WERI-Rb-1 (cell line): ENCODE measurements at regions not wholly inside any gene's neighbourhood (a gene's known extent, or its start where the extent isn't known, plus 50 kb on each side); places are given as distances from the start of the nearest gene placed in this dataset.

ENCODE experiments used
- DNase-seq: peaks from one replicate; pipeline ENCODE4 v3.0.0-alpha.2; 2020
- H3K27ac ChIP-seq: fragments of 250-450 bp; sonication (Bioruptor Pico); 2 replicates; pipeline ENCODE4 v1.5.1; 2020; ENCODE audit warnings: mild to moderate bottlenecking, moderate library complexity
- H3K27me3 ChIP-seq: fragments of 250-450 bp; sonication (Bioruptor Pico); 2 replicates; pipeline ENCODE4 v1.5.1; 2021; ENCODE audit warnings: mild to moderate bottlenecking, low read depth, moderate library complexity; ENCODE audit not compliant: insufficient read depth, severe bottlenecking
- H3K36me3 ChIP-seq: fragments of 250-450 bp; sonication (Bioruptor Pico); 2 replicates; pipeline ENCODE4 v1.5.1; 2020; ENCODE audit warnings: mild to moderate bottlenecking, moderate library complexity
- H3K4me3 ChIP-seq: 2 replicates; pipeline ENCODE4 v1.5.1; 2011; ENCODE audit warnings: low read depth, mild to moderate bottlenecking, control low read depth, low read length
- H3K9me3 ChIP-seq: fragments of 250-450 bp; sonication (Bioruptor Pico); 2 replicates; pipeline ENCODE4 v1.5.1; 2021; ENCODE audit warnings: mild to moderate bottlenecking, moderate library complexity; ENCODE audit not compliant: severe bottlenecking
- CTCF ChIP-seq: IDR thresholded peaks from 2 replicates; pipeline ENCODE4 v1.5.1; 2011; ENCODE audit warnings: low read depth, mild to moderate bottlenecking, control low read depth, inconsistent platforms, low read length

GRCh38 chr18:73662421-73662820, 485.2 kb downstream of the FBXO15 start:
- Histone ChIP-seq H3K4me3 (no peak overlapping the region), H3K9me3 (no peaks in the 10 kb centered on the region), H3K27ac (peak overlapping the region; percentile 27), H3K36me3 (no peaks in the 10 kb centered on the region), H3K27me3 (no peaks in the 10 kb centered on the region)
- peak; percentile 28 for DNase-seq
- no peak for TF ChIP-seq CTCF

- H3K9me3 ChIP-seq, result no peaks in the 10 kb centered on the region
- H3K27me3 ChIP-seq, result no peaks in the 10 kb centered on the region
- no peak overlapping the region for H3K4me3 ChIP-seq
- no peak for TF ChIP-seq CTCF
- peak overlapping the region; percentile 27 for H3K27ac ChIP-seq
- no peak for DNase-seq
- no peaks in the 10 kb centered on the region for H3K36me3 ChIP-seq
These were observed 486.4 kb downstream of the FBXO15 start for GRCh38 chr18:73660931-73661856.

- no peaks in the 10 kb centered on the region for H3K9me3 ChIP-seq
- TF ChIP-seq CTCF, result no peak
- no peak overlapping the region for H3K4me3 ChIP-seq
- H3K27ac ChIP-seq, result no peak overlapping the region
- DNase-seq, result no peak
- no peaks in the 10 kb centered on the region for H3K27me3 ChIP-seq
- no peaks in the 10 kb centered on the region for H3K36me3 ChIP-seq
These were observed 490.9 kb downstream of the FBXO15 start for GRCh38 chr18:73656691-73657090.

GRCh38 chr18:73653827-73654226, 493.8 kb downstream of the FBXO15 start:
- H3K9me3 ChIP-seq, result peaks cover 4% of the 10 kb centered on the region
- no peak for DNase-seq
- H3K27ac ChIP-seq, result no peak overlapping the region
- no peak overlapping the region for H3K4me3 ChIP-seq
- no peaks in the 10 kb centered on the region for H3K36me3 ChIP-seq
- TF ChIP-seq CTCF, result no peak
- no peaks in the 10 kb centered on the region for H3K27me3 ChIP-seq

- H3K4me3 ChIP-seq, result no peak overlapping the region
- H3K9me3 ChIP-seq, result peaks cover 4% of the 10 kb centered on the region
These were observed 494.4 kb downstream of the FBXO15 start for GRCh38 chr18:73653251-73653650.

More at GRCh38 chr18:73653251-73653650, 494.4 kb downstream of the FBXO15 start:
- no peaks in the 10 kb centered on the region for H3K27me3 ChIP-seq
- DNase-seq, result no peak
- H3K27ac ChIP-seq, result no peak overlapping the region
- no peaks in the 10 kb centered on the region for H3K36me3 ChIP-seq
- no peak for TF ChIP-seq CTCF
